ENCODE measurements at regions not wholly inside any gene's neighbourhood (a gene's known extent, or its start where the extent isn't known, plus 50 kb on each side); places are given as distances from the start of the nearest gene placed in this dataset.

- H3K9ac ChIP-seq (ENCODE audit: low read length) = no peak overlapping the region
- H3K4me3 ChIP-seq (ENCODE audit: low read length) = no peak overlapping the region
- no peaks in the 10 kb centered on the region for H3K4me1 ChIP-seq (ENCODE audit: low read length)
- H4K20me1 ChIP-seq (ENCODE audit: insufficient read depth, low read length) = no peaks in the 10 kb centered on the region
- no peak overlapping the region for H3K27ac ChIP-seq (ENCODE audit: low read length)
- H3K9me3 ChIP-seq (ENCODE audit: insufficient read depth, low read length) = no peaks in the 10 kb centered on the region
- no peak overlapping the region for H2AFZ ChIP-seq (ENCODE audit: low read depth, low read length)
- no peaks in the 10 kb centered on the region for H3K36me3 ChIP-seq (replicated peaks; ENCODE audit: low read depth, low read length)
- no peaks in the 10 kb centered on the region for H3K27me3 ChIP-seq (ENCODE audit: low read depth, low read length)
- H3K4me2 ChIP-seq (ENCODE audit: low read length) = no peak overlapping the region
- TF ChIP-seq, protein P1, sequence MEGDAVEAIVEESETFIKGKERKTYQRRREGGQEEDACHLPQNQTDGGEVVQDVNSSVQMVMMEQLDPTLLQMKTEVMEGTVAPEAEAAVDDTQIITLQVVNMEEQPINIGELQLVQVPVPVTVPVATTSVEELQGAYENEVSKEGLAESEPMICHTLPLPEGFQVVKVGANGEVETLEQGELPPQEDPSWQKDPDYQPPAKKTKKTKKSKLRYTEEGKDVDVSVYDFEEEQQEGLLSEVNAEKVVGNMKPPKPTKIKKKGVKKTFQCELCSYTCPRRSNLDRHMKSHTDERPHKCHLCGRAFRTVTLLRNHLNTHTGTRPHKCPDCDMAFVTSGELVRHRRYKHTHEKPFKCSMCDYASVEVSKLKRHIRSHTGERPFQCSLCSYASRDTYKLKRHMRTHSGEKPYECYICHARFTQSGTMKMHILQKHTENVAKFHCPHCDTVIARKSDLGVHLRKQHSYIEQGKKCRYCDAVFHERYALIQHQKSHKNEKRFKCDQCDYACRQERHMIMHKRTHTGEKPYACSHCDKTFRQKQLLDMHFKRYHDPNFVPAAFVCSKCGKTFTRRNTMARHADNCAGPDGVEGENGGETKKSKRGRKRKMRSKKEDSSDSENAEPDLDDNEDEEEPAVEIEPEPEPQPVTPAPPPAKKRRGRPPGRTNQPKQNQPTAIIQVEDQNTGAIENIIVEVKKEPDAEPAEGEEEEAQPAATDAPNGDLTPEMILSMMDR (IDR thresholded peaks at IDR 0.05; ENCODE audit: low read depth, low read length) = no peak
- TF ChIP-seq EZH2phosphoT487 (IDR thresholded peaks at IDR 0.05; ENCODE audit: low read depth) = no peak
- no peaks in the 10 kb centered on the region for H3K79me2 ChIP-seq (ENCODE audit: low read length)
Observed at GRCh38 chr2:193701484-193701883, 1506.8 kb upstream of the TMEFF2 start.

GRCh38 chr2:193695367-193695766, 1500.6 kb upstream of the TMEFF2 start:
- no peak for TF ChIP-seq EZH2phosphoT487 (IDR thresholded peaks at IDR 0.05; ENCODE audit: low read depth)
- TF ChIP-seq, protein P1 (IDR thresholded peaks at IDR 0.05; ENCODE audit: low read depth, low read length) = peak; percentile 57
- H3K36me3 ChIP-seq (replicated peaks; ENCODE audit: low read depth, low read length) = no peaks in the 10 kb centered on the region

DNA sequence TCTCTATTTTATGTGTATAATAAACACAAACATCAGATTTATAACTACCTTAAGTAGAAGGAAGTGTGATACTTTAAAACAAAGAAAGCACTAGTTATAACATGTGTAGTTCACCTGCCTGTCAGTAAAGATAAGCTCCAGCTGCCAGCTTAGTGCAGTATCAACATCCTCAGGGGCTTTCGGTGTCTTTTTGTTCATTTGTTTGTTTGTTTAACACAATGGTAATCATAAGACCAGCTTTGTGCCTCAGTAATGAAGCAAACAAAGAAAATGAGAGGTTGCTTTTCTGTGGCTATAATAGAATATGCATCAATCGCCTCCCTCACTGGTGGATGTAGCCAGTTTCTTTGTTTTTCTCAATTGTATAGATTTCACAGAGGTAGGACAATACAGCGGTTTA, 1499.0 kb upstream of the TMEFF2 start:
- Histone ChIP-seq H2AFZ (ENCODE audit: low read depth, low read length) (no peak overlapping the region), H4K20me1 (ENCODE audit: insufficient read depth, low read length) (no peaks in the 10 kb centered on the region), H3K9ac (ENCODE audit: low read length) (no peak overlapping the region), H3K4me2 (ENCODE audit: low read length) (no peak overlapping the region), H3K27ac (ENCODE audit: low read length) (no peak overlapping the region), H3K27me3 (ENCODE audit: low read depth, low read length) (no peaks in the 10 kb centered on the region), H3K9me3 (ENCODE audit: insufficient read depth, low read length) (no peaks in the 10 kb centered on the region), H3K4me1 (ENCODE audit: low read length) (no peaks in the 10 kb centered on the region), H3K4me3 (ENCODE audit: low read length) (no peak overlapping the region), H3K79me2 (ENCODE audit: low read length) (no peaks in the 10 kb centered on the region), H3K36me3 (replicated peaks; ENCODE audit: low read depth, low read length) (no peaks in the 10 kb centered on the region)
- TF ChIP-seq EZH2phosphoT487 (IDR thresholded peaks at IDR 0.05; ENCODE audit: low read depth) = no peak
- TF ChIP-seq, protein P1 (IDR thresholded peaks at IDR 0.05; ENCODE audit: low read depth, low read length) = no peak

More at GRCh38 chr2:193695367-193695766, 1500.6 kb upstream of the TMEFF2 start:
- no peak overlapping the region for H3K4me3 ChIP-seq (ENCODE audit: low read length)
- no peaks in the 10 kb centered on the region for H3K27me3 ChIP-seq (ENCODE audit: low read depth, low read length)
- H3K9me3 ChIP-seq (ENCODE audit: insufficient read depth, low read length) = no peaks in the 10 kb centered on the region
- H3K79me2 ChIP-seq (ENCODE audit: low read length) = no peaks in the 10 kb centered on the region
- H3K9ac ChIP-seq (ENCODE audit: low read length) = no peak overlapping the region
- no peaks in the 10 kb centered on the region for H4K20me1 ChIP-seq (ENCODE audit: insufficient read depth, low read length)
- no peak overlapping the region for H3K27ac ChIP-seq (ENCODE audit: low read length)
- H3K4me2 ChIP-seq (ENCODE audit: low read length) = no peak overlapping the region
- no peak overlapping the region for H2AFZ ChIP-seq (ENCODE audit: low read depth, low read length)
- no peaks in the 10 kb centered on the region for H3K4me1 ChIP-seq (ENCODE audit: low read length)

DNA sequence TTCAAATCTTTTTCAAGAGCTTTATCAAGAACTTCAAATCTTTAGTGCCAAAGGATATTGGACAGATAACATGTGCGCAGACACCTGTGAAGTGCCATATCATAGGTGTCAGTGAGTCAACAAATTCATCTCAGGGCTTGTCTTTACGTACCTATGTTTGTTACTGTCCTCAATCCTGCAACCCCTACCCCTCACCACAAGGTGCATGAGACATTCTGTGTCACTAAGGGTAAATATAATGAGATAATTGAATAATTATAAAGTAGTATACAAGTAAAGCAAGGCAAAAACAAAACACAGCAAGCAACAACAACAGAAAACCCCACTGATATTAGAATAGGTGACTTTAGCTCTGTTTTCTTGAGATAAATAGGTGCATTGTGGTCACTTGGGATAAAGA, 1495.8 kb upstream of the TMEFF2 start:
- H3K9me3 ChIP-seq (ENCODE audit: insufficient read depth, low read length) = no peaks in the 10 kb centered on the region
- no peak for TF ChIP-seq EZH2phosphoT487 (IDR thresholded peaks at IDR 0.05; ENCODE audit: low read depth)
- TF ChIP-seq, protein P1 (IDR thresholded peaks at IDR 0.05; ENCODE audit: low read depth, low read length) = no peak
- H3K4me1 ChIP-seq (ENCODE audit: low read length) = no peaks in the 10 kb centered on the region
- H3K27me3 ChIP-seq (ENCODE audit: low read depth, low read length) = no peaks in the 10 kb centered on the region
- H3K36me3 ChIP-seq (replicated peaks; ENCODE audit: low read depth, low read length) = no peaks in the 10 kb centered on the region
- H2AFZ ChIP-seq (ENCODE audit: low read depth, low read length) = no peak overlapping the region
- no peaks in the 10 kb centered on the region for H3K79me2 ChIP-seq (ENCODE audit: low read length)
- no peak overlapping the region for H3K4me3 ChIP-seq (ENCODE audit: low read length)
- H3K27ac ChIP-seq (ENCODE audit: low read length) = no peak overlapping the region
- no peak overlapping the region for H3K4me2 ChIP-seq (ENCODE audit: low read length)
- H3K9ac ChIP-seq (ENCODE audit: low read length) = no peak overlapping the region
- H4K20me1 ChIP-seq (ENCODE audit: insufficient read depth, low read length) = no peaks in the 10 kb centered on the region
